CD4-positive, alpha-beta T cell treated with Interleukin-10 for 1 hour (primary cell): ENCODE measurements at regions not wholly inside any gene's neighbourhood (a gene's known extent, or its start where the extent isn't known, plus 50 kb on each side); places are given as distances from the start of the nearest gene placed in this dataset.
"Not testable (repeated sequence)": the region's sequence is repeated elsewhere in the genome, so short reads cannot be mapped to it uniquely, and the experiment has no call there.

Source experiments
- DNase-seq: peaks from one replicate; pipeline ENCODE4 v3.0.0-alpha.2; 2020

GRCh38 chr10:28130267-28130666 lies 131.4 kb upstream of the ODAD2 start:
- no peak for DNase-seq

GRCh38 chr10:28127881-28128280 lies 129.0 kb upstream of the ODAD2 start:
- no peak for DNase-seq

GRCh38 chr10:28125701-28126100 lies 126.8 kb upstream of the ODAD2 start:
- DNase-seq = no peak

- no peak for DNase-seq
These were observed 121.9 kb upstream of the ODAD2 start for GRCh38 chr10:28120795-28121194.

GRCh38 chr10:28120043-28120749 lies 121.3 kb upstream of the ODAD2 start:
- DNase-seq = no peak

DNA sequence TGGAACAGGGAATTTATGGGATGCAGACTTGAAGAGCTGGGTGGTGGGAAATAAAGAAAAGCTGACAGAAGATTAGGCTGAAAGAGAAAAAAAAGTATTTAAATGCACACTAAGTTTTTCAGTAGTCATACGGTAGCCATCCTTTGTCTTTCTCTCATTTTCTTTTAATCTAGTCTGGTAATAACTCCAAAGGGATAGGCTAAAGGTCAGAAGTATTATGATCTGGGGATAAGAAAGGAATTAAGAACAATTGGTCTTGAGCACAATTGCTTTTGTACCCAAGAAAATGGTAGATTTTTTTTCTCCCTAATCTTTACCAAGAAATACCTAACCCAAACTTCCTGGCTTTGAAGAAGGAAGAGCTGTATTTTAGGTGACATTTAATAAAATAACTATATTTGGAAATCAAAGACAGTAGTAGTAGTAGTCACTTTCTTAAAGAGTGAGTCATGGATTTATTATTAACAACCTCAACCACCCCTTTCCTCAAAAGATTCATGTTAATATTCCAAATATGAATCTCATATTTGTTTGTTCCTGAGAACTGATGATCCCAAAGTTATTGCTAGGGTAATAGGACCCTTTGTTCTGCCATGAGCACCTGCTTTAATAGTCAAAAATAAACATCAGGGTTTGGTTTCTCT lies 120.2 kb upstream of the ODAD2 start:
- DNase-seq = no peak

DNA sequence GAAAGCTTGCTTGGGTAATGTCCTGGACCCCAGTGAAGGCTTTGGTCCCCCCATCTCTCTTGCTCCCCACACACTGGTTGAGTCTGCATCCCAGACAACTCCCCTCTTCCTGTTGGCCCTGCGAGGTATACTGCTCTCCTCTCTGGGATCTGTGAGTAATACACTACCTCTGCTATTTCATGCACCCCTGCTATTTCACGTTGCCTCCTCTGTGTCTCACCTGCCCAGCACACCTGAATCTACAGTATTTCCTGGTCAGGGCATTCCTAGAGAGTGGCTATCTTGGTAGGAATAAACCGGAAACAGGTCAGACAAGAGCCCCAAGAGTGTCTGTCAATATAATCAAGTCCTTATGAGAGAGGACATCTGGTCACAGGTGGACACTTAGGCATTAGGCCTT lies 114.3 kb upstream of the ODAD2 start:
- DNase-seq = no peak

- DNase-seq = no peak
These were observed 112.8 kb upstream of the ODAD2 start for GRCh38 chr10:28111712-28112111.

DNA sequence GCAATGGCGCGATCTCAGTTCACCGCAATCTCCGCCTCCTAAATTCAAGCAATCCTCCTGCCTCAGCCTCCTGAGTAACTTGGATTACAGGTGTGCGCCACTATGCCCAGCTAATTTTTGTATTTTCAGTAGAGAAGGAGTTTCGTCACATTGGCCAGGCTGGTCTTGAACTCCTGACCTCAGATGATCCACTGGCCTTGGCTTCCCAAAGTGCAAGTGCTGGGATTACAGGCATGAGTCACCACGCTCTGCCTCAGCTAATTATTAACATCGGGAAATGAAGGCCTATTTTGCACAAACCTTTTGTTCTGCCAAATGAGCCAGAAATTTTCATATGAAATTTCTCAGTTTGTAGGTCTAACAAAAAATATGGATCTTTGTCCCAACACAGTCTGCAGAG lies 106.7 kb upstream of the ODAD2 start:
- no peak for DNase-seq

DNA sequence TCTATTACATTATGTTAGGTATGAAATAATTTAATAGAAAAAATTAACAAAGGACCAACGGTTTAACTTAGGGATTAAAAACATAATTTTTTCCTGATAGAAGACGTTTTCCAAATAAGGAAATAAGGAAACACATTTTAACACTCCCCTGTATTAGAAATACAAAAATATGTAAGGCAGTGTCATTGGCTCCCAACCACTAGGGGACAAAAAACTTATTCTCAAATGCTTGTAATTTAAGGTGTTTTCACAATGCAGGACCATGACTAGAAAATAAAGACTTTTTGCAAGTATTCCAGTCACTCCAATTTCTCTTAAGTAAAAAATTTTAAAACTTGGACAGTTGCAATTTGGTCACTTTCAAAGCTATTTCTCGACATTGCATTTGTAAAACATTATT lies 98.8 kb upstream of the ODAD2 start:
- DNase-seq = no peak

DNA sequence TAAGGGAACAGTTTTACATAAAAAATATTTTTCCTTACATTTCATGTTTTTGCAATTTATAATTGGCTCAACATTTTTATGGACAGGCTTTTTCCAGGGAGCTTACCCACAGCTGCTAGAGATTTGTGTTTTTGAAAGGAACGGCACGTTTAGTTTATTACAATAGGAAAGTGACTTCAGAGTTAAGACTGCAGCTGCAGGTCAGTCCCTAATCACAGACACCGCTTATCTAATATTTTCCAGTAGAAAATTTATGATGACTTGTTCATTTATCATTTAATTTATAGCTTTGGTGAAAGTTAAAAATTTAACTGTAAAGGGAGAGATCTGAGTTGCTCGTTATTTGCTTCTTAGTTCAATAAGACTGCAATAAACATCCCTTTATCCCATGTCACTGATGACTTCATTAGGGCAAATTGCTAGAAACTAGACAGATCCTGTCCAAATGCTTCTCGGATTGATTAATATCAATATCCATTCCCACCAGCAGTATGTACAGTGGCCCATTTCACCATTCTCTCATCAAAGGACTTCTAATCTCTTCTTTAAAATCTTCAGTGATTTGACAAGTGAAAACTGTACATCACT lies 97.0 kb upstream of the ODAD2 start:
- DNase-seq = no peak

DNA sequence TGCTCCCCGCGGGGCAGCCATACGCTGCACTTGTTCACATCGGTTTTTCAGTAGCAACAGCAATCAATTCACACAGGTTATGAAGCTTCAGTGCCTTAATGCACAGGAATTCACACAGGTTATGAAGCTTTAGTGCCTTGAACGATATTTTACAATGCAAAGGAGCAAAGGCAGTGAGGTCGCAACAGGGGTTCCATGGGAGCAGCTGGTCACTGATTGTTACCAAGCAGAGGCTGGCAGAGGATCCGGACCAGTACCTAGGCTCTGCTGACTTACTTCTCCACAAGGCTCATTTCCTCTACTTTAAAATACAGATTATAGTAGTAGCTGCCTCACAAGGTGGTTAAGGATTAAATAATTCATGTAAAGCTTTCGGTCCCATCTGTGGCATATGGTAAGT lies 95.2 kb upstream of the ODAD2 start:
- no peak for DNase-seq

GRCh38 chr10:28091913-28092312 lies 93.0 kb upstream of the ODAD2 start:
- no peak for DNase-seq

DNA sequence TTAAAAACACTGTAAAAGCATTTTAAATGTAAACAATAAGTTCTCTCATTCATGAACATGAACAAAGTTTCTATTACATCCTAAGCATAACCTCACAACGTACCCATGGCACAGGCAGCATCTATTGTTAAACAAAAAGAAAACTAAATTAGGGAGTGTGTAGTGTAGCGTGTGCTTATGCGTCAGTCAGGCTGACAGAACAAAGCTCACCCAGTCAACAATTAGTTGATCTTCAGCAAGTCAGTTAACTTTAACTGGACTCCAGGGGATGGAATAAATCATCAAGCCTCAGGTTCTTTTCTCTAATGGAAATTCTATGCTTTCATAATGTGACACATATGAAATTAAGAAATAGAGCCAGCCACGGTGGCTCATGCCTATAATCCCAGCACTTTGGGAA lies 91.6 kb upstream of the ODAD2 start:
- DNase-seq = no peak

- no peak for DNase-seq
These were observed 90.6 kb upstream of the ODAD2 start for GRCh38 chr10:28089467-28089866.

DNA sequence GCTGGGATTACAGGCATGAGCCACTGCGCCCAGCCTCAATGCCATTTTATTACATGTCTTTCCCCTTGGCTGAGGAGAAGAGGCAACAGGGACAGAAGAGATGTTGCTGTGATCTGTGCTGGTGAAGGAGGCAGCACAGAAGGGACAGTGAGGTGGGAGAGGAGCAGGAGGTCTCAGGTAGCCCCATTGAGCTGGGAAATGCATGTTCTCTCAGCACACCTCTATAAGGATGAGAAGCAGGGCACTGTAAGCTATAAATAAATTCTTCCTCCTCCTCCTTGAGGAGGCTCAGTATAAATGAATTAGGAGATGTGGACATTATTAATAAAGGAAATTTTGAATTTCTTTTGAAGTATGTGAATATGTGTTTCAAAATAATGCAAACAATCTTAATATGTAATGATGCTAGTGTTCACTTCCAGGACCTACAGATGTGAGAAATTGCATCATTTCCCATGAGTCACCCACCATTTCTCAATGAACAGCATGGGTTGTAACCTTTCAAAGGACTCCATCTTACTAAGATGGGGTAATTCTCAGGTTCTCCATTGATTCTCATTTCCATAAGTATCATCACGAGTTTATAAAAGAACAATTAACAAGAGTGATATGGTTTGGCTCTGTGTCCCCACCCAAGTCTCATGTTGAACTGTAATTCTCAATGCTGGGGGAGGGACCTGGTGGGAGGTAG lies 88.9 kb upstream of the ODAD2 start:
- no peak for DNase-seq

GRCh38 chr10:28085760-28086159 lies 86.9 kb upstream of the ODAD2 start:
- DNase-seq = not testable (repeated sequence)

GRCh38 chr10:28082885-28083284 lies 84.0 kb upstream of the ODAD2 start:
- no peak for DNase-seq

GRCh38 chr10:28082316-28082715 lies 83.4 kb upstream of the ODAD2 start:
- DNase-seq = no peak

- DNase-seq = no peak
These were observed 79.0 kb upstream of the ODAD2 start for GRCh38 chr10:28077889-28078288.

DNA sequence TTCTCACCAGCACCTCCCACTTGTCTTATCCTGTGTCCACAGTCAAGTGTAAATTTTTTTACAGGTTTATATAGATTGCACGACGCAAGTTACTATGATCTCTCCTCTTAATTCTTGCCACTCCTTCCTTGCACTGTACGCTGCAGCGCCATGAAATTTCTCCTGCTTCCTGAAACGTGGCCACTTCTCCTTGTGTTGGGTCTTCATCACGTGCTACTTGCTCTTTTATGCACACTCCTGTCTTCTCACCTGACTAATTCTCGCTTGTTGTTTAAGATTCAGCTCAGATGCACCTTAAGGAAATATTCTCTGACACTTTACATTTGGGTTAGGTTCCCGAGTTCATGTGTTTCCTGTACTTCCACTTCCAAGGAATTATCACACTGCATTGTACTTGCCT lies 76.5 kb upstream of the ODAD2 start:
- no peak for DNase-seq

- DNase-seq = no peak
These were observed 73.7 kb upstream of the ODAD2 start for GRCh38 chr10:28072573-28072972.

DNA sequence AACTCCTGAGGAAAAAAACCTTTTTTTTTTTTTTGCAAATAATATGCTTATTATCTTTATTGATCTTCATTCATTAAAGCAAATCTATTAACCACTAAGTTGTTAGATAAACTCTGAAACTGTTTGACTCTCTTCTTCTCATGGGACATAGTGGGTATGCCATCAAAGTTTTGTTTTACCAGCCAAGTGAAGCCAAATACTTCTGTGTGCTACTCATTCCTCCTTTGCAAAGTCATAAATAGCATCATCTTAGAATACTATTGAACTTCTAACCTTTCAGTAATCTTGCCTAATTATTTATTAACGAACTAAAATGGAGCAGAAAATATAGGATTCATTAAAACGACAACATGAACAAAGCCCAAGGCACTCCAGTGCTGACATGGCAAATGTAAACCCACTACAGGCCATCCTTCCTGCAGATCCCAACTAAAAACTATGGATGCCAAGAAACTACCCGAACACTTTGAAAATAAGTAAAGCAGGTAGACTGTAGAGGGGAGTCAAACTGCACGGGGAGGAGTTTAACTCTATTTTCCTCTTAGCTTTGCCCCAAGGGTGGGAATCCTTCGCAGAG lies 61.2 kb upstream of the ODAD2 start:
- no peak for DNase-seq

GRCh38 chr10:28058746-28059145 lies 59.9 kb upstream of the ODAD2 start:
- DNase-seq = no peak
